Right lobe of liver (tissue), 6 donors: ENCODE measurements at regions not wholly inside any gene's neighbourhood (a gene's known extent, or its start where the extent isn't known, plus 50 kb on each side); places are given as distances from the start of the nearest gene placed in this dataset.
A peak's percentile ranks its signal among the peaks of the same experiment; 100 is the strongest.

Experiments used
- ATAC-seq, 4 donors: fragments of 200-7000 bp; cut with Tn5 transposase; one replicate each; pipeline ENCODE4 v1.9.1; 2020; ENCODE audit warnings: mild to moderate bottlenecking in 4 of 4, moderate library complexity in 4 of 4
- DNase-seq, 3 donors: peaks; one replicate each; pipeline ENCODE4 v3.0.0-alpha.2; 2020
- H3K27ac ChIP-seq, 3 donors: fragments of 200-600 bp; one replicate each; pipeline ENCODE4 v1.8.0; 2022
- H3K27me3 ChIP-seq, 2 donors: fragments of 200-600 bp; one replicate each; pipeline ENCODE4 v1.8.0; 2022
- H3K36me3 ChIP-seq, 4 donors: fragments of 200-600 bp; sonication (generic) in 1 of 4; one replicate each; pipeline versions ENCODE4 v1.5.1 to v1.8.0; 2017 to 2022; ENCODE audit warnings: control low read depth in 1 of 4
- H3K4me1 ChIP-seq, 4 donors: fragments of 200-600 bp; sonication (generic) in 1 of 4; one replicate each; pipeline versions ENCODE4 v1.5.1 to v1.8.0; 2017 to 2022; ENCODE audit warnings: control low read depth in 1 of 4
- H3K4me3 ChIP-seq, 3 donors: fragments of 200-600 bp; one replicate each; pipeline ENCODE4 v1.8.0; 2022
- H3K9me3 ChIP-seq, 4 donors: fragments of 200-600 bp; sonication (generic) in 1 of 4; one replicate each; pipeline versions ENCODE4 v1.5.1 to v1.8.0; 2017 to 2022; ENCODE audit warnings: control low read depth in 1 of 4
- POLR2A ChIP-seq: fragments of 450-650 bp; IDR thresholded peaks from one replicate; pipeline ENCODE4 v1.6.1; 2017; ENCODE audit warnings: antibody characterized with exemption, mild to moderate bottlenecking
- WGBS: methylation state at CpG from one replicate; pipeline ENCODE4 v1.1.6; 2018; ENCODE audit warnings: low coverage, low lambda C conversion rate; ENCODE audit not compliant: insufficient coverage; ENCODE audit errors: missing lambda C conversion rate; 5-methylcytosine and 5-hydroxymethylcytosine counted together
- intact Hi-C, 2 donors: fragments of 100-400 bp; cut with DNase I; formaldehyde crosslinking; loops; one replicate each; pipeline versions ENCODE4 v1.11.2 to v1.14.1; 2022
- small RNA-seq, 2 experiments: library from RNA; depleted of rRNA; stranded (forward); fragments of <200 nt; gene quantifications; one replicate each; pipeline ENCODE3, GENCODE V24; 2016
- TF ChIP-seq, protein P1 (sequence below), 4 donors: fragments of 200-600 bp in 3 of 4; fragments of 450-650 bp in 1 of 4; IDR thresholded peaks; one replicate each; pipeline versions ENCODE4 v1.5.1 to v1.8.0; 2016 to 2022; ENCODE audit warnings: antibody characterized with exemption in 4 of 4, mild to moderate bottlenecking in 2 of 4
- donor health status: DM: no; HTN: yes; CAD: no.
- donor health status: DM: no; HTN: no; CAD: no.
- donor health status: DM: no; HTN: no; CAD: no.
- donor health status: DM: no; HTN: yes; CAD: no.
- donor health status: DM: no; HTN: yes; CAD: no.

DNA sequence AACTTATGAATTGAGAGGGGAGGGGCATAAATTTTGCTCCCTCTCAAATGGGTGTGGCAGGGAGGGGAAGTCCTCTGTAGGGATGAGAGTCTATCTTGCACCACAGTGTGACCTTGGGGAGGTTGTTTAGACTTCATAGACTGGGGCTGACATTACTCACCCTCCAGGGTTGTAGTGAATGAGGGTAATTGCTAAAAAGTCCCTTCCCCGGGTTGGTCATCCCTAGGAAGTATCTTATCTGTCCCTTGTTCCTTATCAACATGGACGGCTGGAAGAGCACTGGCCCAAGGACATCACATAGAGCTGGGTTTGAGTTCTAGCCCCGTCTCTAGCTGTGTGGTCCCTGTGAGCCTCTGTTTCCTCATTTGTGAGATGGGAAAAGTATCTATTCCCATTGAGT, 52.4 kb upstream of the SLC2A1 start:
- H3K4me3 ChIP-seq, result no peak overlapping the region
- intact Hi-C loops, result no loop called here
- TF ChIP-seq, protein P1, sequence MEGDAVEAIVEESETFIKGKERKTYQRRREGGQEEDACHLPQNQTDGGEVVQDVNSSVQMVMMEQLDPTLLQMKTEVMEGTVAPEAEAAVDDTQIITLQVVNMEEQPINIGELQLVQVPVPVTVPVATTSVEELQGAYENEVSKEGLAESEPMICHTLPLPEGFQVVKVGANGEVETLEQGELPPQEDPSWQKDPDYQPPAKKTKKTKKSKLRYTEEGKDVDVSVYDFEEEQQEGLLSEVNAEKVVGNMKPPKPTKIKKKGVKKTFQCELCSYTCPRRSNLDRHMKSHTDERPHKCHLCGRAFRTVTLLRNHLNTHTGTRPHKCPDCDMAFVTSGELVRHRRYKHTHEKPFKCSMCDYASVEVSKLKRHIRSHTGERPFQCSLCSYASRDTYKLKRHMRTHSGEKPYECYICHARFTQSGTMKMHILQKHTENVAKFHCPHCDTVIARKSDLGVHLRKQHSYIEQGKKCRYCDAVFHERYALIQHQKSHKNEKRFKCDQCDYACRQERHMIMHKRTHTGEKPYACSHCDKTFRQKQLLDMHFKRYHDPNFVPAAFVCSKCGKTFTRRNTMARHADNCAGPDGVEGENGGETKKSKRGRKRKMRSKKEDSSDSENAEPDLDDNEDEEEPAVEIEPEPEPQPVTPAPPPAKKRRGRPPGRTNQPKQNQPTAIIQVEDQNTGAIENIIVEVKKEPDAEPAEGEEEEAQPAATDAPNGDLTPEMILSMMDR (IDR thresholded peaks at IDR 0.05), result no peak
- TF ChIP-seq POLR2A, result no peak
- DNase-seq, result no peak
- WGBS, result 22% methylated on average over 3 of the region's 3 CpGs
- H3K4me1 ChIP-seq, result no peaks in the 10 kb centered on the region
- H3K36me3 ChIP-seq, result no peaks in the 10 kb centered on the region
- no peaks in the 10 kb centered on the region for H3K27me3 ChIP-seq
- ATAC-seq, result no peak
- H3K9me3 ChIP-seq, result no peaks in the 10 kb centered on the region
- H3K27ac ChIP-seq, result no peak overlapping the region

DNA sequence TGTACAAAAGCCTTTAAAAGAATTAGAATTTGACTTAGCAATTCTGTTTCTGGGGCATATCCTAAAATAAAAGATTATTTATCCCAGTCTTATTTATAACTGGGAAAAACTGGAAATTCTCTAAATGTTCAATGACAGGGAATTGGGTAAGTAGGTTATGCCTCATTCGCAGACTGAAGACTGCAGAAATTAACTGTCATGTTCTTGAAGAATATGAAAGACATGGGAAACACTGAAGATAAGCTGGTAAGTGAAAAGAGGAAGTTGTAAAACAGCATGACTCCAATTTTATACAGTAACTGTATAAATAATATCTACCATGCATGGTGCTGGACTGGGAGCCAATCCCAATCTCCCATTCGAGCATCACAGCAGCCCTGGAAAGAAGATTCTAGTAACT, 50.6 kb upstream of the SLC2A1 start:
- Histone ChIP-seq H3K4me1 (no peaks in the 10 kb centered on the region), H3K9me3 (no peaks in the 10 kb centered on the region), H3K27ac (no peak overlapping the region), H3K36me3 (no peaks in the 10 kb centered on the region), H3K4me3 (no peak overlapping the region), H3K27me3 (no peaks in the 10 kb centered on the region)
- DNase-seq (no peak), ATAC-seq (no peak)
- intact Hi-C loops, result no loop called here
- TF ChIP-seq POLR2A, result no peak
- 24% methylated on average over 2 of the region's 2 CpGs for WGBS

DNA sequence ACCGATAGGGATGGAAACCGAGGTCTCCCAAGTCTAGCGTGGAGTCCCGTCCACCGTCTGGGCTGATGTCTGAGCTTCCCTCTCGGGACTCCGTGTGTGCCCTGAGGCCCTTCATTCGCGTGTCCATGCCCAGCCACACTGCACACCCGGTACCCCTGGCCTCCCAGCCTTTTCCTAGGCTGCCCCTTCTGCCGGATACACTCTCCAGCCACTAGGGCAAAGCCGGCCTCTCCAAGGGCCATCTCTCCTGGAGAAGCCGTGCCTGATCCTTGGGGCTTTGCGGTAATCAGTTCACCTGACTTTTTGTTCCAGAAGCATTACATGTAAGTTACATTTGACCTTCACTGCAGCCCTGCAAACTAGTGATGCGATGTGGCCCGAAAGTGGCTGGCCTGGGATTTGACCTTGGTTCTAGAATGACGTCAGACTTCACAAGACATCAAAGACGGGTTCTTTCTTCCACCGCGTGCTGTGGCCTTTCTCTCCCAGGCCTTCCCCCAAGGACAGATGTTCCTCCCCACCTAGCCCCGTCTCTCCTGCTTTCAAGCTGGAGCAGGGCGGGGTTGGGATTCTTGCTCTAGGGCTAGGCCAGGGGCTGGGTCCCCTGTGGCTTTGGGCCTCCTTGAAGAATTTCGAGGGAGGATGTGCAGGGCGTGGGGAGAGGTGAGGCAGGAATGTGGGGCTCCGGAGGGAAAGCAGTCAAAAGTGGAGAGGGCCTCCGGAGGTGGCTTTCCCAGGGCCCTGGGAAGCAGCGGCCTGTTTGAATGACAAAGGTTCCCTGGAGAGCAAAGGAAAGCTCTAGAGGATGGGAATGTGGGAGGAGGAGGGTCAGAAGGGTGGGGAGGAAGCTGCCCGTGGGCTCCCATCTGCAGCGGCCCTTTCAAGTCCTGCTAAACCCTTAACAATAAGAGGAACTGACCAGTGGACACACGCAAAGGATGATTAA, 49.7 kb upstream of the SLC2A1 start:
- 51% methylated on average over 26 of the region's 30 CpGs for WGBS

More for the DNA sequence above, 49.7 kb upstream of the SLC2A1 start:
- H3K4me1 ChIP-seq, result no peaks in the 10 kb centered on the region
- ATAC-seq (peak in 1 of 4 donors; percentile 14), DNase-seq (no peak)
- TF ChIP-seq, protein P1 (IDR thresholded peaks at IDR 0.05), result no peak
- TF ChIP-seq POLR2A, result no peak
- H3K9me3 ChIP-seq, result no peaks in the 10 kb centered on the region
- H3K36me3 ChIP-seq, result no peaks in the 10 kb centered on the region
- intact Hi-C loops, result no loop called here
- no peaks in the 10 kb centered on the region for H3K27me3 ChIP-seq
- H3K4me3 ChIP-seq, result no peak overlapping the region
- H3K27ac ChIP-seq, result no peak overlapping the region

Small RNAs in the stretch of these regions (small RNA-seq; reads per million reads assigned to genes)
- gene RF00026, result 0 reads per million in 2 experiments
